Effector memory CD4-positive, alpha-beta T cell (primary cell): ENCODE measurements at regions not wholly inside any gene's neighbourhood (a gene's known extent, or its start where the extent isn't known, plus 50 kb on each side); places are given as distances from the start of the nearest gene placed in this dataset.
"Not testable (repeated sequence)": the region's sequence is repeated elsewhere in the genome, so short reads cannot be mapped to it uniquely, and the experiment has no call there.

Experiments
- DNase-seq, 3 donors: peaks; one replicate each; pipeline ENCODE4 v3.0.0-alpha.2; 2020
- H3K27ac ChIP-seq: 2 replicates; pipeline ENCODE4 v1.7.0; 2013; ENCODE audit warnings: mild to moderate bottlenecking, low read length, moderate library complexity; ENCODE audit not compliant: insufficient read depth, poor library complexity, severe bottlenecking
- H3K27me3 ChIP-seq: replicated peaks from 2 replicates; pipeline ENCODE4 v1.7.0; 2013; ENCODE audit warnings: mild to moderate bottlenecking, low read length; ENCODE audit not compliant: insufficient read depth, control insufficient read depth, poor library complexity, severe bottlenecking
- H3K36me3 ChIP-seq: 2 replicates; pipeline ENCODE4 v1.7.0; 2013; ENCODE audit warnings: mild to moderate bottlenecking, low read length, moderate library complexity; ENCODE audit not compliant: control insufficient read depth, insufficient read depth
- H3K4me1 ChIP-seq: 2 replicates; pipeline ENCODE4 v1.7.0; 2013; ENCODE audit warnings: low read length, mild to moderate bottlenecking; ENCODE audit not compliant: control insufficient read depth, insufficient read depth, poor library complexity, severe bottlenecking
- H3K4me3 ChIP-seq: 2 replicates; pipeline ENCODE4 v1.7.0; 2013; ENCODE audit warnings: low read length, low read depth, mild to moderate bottlenecking; ENCODE audit not compliant: insufficient read depth, poor library complexity, severe bottlenecking
- H3K9me3 ChIP-seq: 2 replicates; pipeline ENCODE4 v1.7.0; 2013; ENCODE audit warnings: mild to moderate bottlenecking, low read length, moderate library complexity; ENCODE audit not compliant: control insufficient read depth

DNA sequence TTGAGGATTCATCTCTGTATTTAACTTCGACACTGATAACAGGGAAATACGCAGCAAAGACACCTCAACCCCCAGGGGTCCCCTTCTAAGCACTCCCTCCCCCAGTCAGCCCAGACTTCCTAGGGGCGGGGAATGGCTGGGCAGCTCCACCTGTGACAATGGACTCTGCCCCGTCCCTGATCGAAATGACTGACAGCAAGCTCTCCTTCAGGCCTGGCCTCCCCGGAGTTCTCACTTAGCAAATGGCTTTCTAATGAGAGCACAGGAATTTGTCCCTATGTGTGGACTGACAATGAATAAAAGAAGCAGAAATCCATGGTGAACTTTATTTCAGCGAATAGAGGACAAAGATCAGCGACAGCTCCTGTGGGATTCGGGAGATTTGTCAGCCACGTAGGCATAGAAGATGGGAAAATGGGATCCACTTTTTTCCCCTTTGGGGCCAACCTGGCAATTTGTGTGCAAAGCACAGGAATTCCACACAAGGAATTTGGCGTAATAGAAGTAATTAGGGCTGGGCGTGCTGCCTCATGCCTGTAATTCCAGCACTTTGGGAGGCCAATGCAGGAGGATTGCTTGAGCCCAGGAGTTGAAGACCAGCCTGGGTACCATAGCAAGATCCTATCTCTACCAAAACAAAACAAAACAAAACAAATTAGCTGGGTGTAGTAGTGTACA is 63.8 kb downstream of the TNFAIP2 start:
- Histone ChIP-seq H3K27ac (no peak overlapping the region), H3K4me3 (no peak overlapping the region), H3K27me3 (no peaks in the 10 kb centered on the region), H3K4me1 (peaks cover 8% of the 10 kb centered on the region), H3K9me3 (no peaks in the 10 kb centered on the region), H3K36me3 (no peaks in the 10 kb centered on the region)
- no peak for DNase-seq

DNA sequence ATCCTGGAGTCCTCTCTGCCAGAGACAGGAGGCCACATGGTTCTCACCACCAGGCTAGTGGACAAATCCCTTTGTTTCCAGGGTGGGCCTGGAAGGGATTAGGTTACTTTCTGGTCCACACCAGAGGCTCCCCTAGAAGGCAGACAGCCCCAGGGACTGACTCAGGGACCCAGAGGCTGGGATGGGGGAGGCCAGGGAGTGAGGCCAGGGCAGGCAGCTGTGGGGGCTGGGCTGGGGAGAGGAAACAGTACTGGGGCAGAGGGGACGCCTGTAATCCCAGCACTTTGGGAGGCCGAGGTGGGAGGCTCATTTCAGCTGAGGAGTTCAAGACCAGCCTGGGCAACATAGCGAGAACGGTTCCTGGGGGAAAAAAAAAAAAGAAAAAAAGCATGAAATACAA is 64.7 kb downstream of the TNFAIP2 start:
- no peak overlapping the region for H3K27ac ChIP-seq

DNA sequence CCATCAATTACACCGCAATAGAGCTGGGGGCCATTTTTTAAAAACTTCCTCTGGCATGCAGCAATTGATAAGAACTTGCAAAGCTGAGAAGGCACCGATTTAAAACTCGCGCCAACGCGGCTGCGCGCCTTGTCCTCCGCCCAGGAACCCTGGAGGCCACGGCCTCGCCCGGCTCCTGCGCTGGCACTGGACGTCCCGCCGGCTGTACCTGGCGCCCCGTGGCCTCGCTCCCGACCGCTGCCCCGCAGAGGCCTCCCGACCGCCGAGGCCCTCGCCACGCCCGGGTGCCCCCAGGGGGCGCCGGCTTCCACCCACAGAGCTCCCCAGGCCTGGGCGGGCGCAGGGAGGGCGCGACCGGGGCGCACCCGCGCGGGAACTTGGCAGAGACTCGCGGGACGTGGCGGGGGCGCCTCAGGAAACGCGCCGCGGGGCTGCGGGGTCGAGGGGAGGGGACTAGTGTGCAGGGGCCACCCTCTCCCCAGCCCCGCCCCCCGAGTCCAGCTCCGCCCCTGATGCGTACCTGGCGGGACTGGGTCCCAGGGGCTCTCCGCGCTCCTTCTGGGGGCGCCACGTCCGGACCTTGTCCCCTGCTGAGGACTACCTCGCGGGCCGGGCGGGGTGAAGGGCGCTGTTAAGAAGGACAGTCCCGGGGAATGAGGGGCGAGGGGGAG is 65.7 kb downstream of the TNFAIP2 start:
- H3K27ac ChIP-seq, result no peak overlapping the region
- H3K4me1 ChIP-seq, result peaks cover 12% of the 10 kb centered on the region
- H3K27me3 ChIP-seq, result no peaks in the 10 kb centered on the region
- no peaks in the 10 kb centered on the region for H3K9me3 ChIP-seq
- peak overlapping the region; percentile 35 for H3K4me3 ChIP-seq
- peak in 1 of 3 donors; percentile 13 for DNase-seq
- no peaks in the 10 kb centered on the region for H3K36me3 ChIP-seq

More for the DNA sequence above, 64.7 kb downstream of the TNFAIP2 start:
- H3K27me3 ChIP-seq, result no peaks in the 10 kb centered on the region
- H3K9me3 ChIP-seq, result no peaks in the 10 kb centered on the region
- H3K4me1 ChIP-seq, result peaks cover 12% of the 10 kb centered on the region
- H3K4me3 ChIP-seq, result no peak overlapping the region
- H3K36me3 ChIP-seq, result no peaks in the 10 kb centered on the region
- no peak for DNase-seq

DNA sequence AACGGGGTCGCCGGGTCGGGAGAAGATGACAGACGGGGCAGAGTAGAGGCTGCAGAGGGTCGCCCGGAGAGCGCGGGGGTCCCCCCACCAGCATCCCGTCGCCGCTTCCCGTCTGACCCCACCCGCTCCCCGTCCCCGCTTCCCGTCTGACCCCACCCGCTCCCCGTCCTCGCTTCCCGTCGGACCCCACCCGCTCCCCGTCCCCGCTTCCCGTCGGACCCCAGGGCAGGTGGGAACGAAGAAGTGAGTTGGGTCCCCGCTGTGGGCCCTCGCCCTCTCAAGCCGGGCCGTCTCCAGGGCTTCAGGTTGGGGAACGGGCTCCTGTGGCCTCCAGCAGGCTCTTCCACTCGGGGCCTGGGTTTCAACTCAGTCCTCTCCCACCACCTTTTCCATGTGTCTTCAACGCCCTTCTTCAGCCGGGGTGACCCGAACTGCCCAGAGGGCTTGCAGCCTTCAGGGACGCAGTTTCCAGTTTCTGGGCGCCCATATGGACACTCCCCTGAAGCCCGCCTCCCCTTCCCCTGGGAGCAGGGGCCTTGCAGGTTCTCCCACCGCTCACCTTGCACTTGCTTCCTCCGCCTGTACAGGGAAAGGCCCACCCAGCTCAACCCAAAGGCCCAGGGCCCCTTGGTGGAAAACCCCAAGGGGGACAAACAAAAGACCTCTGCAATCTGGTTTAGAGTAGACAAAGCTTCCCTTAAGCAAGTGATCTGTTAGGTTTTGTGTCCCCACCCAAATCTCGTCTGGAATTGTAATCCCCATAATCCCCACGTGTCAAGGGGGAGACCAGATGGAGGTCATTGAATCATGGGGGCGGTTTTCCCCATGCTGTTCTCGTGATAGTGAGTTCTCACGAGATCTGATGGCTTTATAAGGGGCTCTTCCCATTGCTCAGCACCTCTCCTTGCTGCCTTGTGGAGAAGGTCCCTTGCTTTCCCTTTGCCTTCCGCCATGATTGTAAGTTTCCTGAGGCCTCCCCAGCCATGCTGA is 66.5 kb downstream of the TNFAIP2 start:
- Histone ChIP-seq H3K27me3 (no peaks in the 10 kb centered on the region), H3K4me3 (peak overlapping the region; percentile 35)

DNA sequence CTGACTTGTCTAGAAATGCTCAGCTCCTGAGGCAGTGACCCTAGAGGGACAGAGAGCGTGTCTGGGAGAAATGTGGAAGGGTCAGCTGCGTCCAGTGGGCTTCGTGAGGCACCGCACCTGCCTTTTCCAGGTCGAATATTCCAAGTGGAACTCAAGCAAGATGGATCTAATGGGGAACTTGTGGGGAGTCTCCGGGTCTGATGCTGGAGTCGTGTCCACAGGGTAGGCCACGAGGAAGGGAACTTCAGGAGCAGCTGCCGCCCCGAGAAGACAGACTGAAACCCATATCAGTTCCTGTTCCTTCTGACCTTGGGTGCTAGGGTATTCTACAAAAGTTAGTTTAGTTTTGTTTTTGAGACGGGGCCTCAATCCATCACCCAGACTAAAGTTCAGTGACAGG is 67.5 kb downstream of the TNFAIP2 start:
- Histone ChIP-seq H3K36me3 (no peaks in the 10 kb centered on the region), H3K27me3 (no peaks in the 10 kb centered on the region), H3K27ac (no peak overlapping the region), H3K4me1 (peaks cover 12% of the 10 kb centered on the region), H3K9me3 (no peaks in the 10 kb centered on the region), H3K4me3 (no peak overlapping the region)
- DNase-seq, result no peak

More for the DNA sequence above, 66.5 kb downstream of the TNFAIP2 start:
- Histone ChIP-seq H3K27ac (no peak overlapping the region), H3K4me1 (peaks cover 12% of the 10 kb centered on the region), H3K36me3 (no peaks in the 10 kb centered on the region), H3K9me3 (no peaks in the 10 kb centered on the region)
- no peak for DNase-seq

DNA sequence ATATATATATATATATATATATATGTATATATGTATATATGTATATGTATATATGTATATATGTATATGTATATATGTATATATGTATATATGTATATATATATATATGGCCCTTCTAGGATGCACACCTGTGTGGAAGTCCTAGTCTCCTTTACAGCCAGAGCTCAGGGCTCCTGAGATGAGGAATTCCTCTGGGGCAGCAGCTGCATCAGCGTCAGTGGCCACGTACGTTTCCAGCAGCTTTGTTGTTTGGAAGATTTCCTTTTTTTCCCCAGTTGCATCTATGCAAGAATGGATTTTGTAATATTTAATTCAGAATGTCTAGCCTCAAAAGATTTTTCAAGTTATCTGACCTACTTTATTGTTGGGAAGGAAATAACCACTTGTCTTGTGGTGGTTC is 68.6 kb downstream of the TNFAIP2 start:
- no peak for DNase-seq
- H3K36me3 ChIP-seq, result no peaks in the 10 kb centered on the region
- H3K4me3 ChIP-seq, result no peak overlapping the region
- H3K27ac ChIP-seq, result no peak overlapping the region
- no peaks in the 10 kb centered on the region for H3K27me3 ChIP-seq
- no peaks in the 10 kb centered on the region for H3K9me3 ChIP-seq
- peaks cover 12% of the 10 kb centered on the region for H3K4me1 ChIP-seq

DNA sequence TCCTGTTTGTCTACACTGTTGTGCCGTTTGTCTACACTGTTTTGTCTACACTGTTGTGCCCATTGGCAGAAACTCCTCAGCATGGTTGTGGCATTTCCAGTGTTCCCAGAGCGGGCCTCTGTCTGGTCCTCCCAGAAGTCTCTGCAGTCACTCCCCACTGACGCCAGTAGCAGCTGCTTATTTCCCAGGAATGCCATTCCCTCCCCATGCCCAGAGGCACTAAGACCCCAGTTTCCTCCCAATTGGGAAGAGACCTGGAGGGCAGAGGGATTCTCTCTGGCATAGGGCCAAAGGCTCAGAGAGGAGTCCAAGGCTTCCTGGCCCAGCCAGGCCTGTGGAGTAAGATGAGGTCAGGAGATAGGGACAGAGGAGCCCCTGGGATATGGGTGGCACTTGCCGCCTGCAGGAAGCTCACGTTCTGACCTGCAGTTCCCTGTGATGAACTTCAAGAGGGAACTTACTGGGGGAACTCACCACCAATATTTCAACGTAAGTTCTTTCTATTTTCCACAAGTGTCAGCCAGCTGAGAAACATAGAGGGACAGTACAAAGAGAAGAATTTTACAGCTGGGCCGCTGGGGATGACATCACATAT is 69.1 kb downstream of the TNFAIP2 start:
- Histone ChIP-seq H3K27ac (no peak overlapping the region), H3K4me3 (no peak overlapping the region), H3K36me3 (no peaks in the 10 kb centered on the region), H3K9me3 (no peaks in the 10 kb centered on the region), H3K4me1 (peaks cover 12% of the 10 kb centered on the region), H3K27me3 (no peaks in the 10 kb centered on the region)
- DNase-seq, result no peak

DNA sequence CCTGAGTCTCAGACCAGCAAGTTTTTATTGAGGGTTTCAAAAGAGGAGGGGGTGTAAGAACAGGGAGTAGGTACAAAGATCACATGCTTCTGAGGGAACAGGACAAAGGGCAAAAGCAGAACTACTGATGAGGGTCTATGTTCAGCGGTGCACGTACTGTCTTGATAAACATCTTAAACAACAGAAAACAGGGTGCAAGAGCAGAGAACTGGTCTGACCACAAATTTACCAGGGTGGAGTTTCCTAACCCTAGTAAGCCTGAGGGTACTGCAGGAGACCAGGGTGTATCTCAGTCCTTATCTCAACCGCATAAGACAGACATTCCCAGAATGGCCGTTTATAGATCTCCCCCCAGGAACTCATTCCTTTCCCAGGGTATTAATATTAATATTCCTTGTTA is 69.6 kb downstream of the TNFAIP2 start:
- DNase-seq, H3K27me3 ChIP-seq, H3K27ac ChIP-seq, H3K4me3 ChIP-seq, H3K9me3 ChIP-seq, H3K36me3 ChIP-seq: not testable (repeated sequence)
- peaks cover 12% of the 10 kb centered on the region for H3K4me1 ChIP-seq

DNA sequence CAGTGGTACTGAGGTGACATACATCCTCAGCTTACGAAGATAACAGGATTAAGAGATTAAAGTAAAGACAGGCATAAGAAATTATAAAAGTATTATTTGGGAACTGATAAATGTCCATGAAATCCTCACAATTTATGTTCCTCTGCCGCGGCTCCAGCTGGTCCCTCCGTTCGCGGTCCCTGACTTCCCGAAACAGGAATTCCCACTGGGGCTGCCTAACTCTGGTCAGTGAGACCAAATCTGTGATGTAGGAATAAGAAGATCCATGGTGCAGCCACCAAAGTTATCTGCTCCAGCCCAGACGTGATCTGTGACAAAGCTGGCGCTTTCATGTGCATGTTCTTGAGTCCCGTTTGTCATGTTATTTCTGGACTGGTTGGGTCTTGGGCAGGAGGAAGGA is 70.2 kb downstream of the TNFAIP2 start:
- H3K27me3 ChIP-seq, DNase-seq, H3K27ac ChIP-seq, H3K36me3 ChIP-seq, H3K9me3 ChIP-seq, H3K4me3 ChIP-seq: not testable (repeated sequence)
- H3K4me1 ChIP-seq, result peaks cover 12% of the 10 kb centered on the region
